ENCODE measurements at regions not wholly inside any gene's neighbourhood (a gene's known extent, or its start where the extent isn't known, plus 50 kb on each side); places are given as distances from the start of the nearest gene placed in this dataset.

GRCh38 chr17:52673791-52674190 lies 515.3 kb upstream of the CA10 start:
- Histone ChIP-seq H3K9me3 (ENCODE audit: low read length) (no peaks in the 10 kb centered on the region), H3F3A (ENCODE audit: insufficient read depth, low read length) (no peaks in the 10 kb centered on the region), H2AFZ (ENCODE audit: low read length) (no peak overlapping the region), H3K27ac (ENCODE audit: low read depth, low read length, poor library complexity, severe bottlenecking) (no peak overlapping the region), H3K9me2 (ENCODE audit: low read depth, low read length) (no peaks in the 10 kb centered on the region), H3K9ac (ENCODE audit: low read length) (no peak overlapping the region), H3K4me2 (ENCODE audit: low read length) (no peak overlapping the region), H3K4me1 (ENCODE audit: insufficient read depth, low read length, severe bottlenecking) (no peaks in the 10 kb centered on the region), H3K36me3 (ENCODE audit: insufficient read depth, low read length) (no peaks in the 10 kb centered on the region), H3K4me3 (ENCODE audit: low read depth, low read length, poor library complexity, severe bottlenecking) (no peak overlapping the region), H4K20me1 (ENCODE audit: insufficient read depth, low read length) (no peaks in the 10 kb centered on the region), H3K79me2 (ENCODE audit: insufficient read depth, low read length) (no peaks in the 10 kb centered on the region), H3K27me3 (ENCODE audit: insufficient read depth, low read length) (no peaks in the 10 kb centered on the region)
- TF ChIP-seq EZH2 (IDR thresholded peaks at IDR 0.05; ENCODE audit: borderline replicate concordance, low read length) (no peak), CTCF (IDR thresholded peaks at IDR 0.05; ENCODE audit: low read length) (no peak)

- Histone ChIP-seq H3K9ac (ENCODE audit: low read length) (no peak overlapping the region), H3K4me3 (ENCODE audit: low read depth, low read length, poor library complexity, severe bottlenecking) (no peak overlapping the region), H3K4me1 (ENCODE audit: insufficient read depth, low read length, severe bottlenecking) (no peaks in the 10 kb centered on the region), H4K20me1 (ENCODE audit: insufficient read depth, low read length) (no peaks in the 10 kb centered on the region), H3K79me2 (ENCODE audit: insufficient read depth, low read length) (no peaks in the 10 kb centered on the region), H3K9me2 (ENCODE audit: low read depth, low read length) (no peaks in the 10 kb centered on the region), H3F3A (ENCODE audit: insufficient read depth, low read length) (no peaks in the 10 kb centered on the region), H3K27me3 (ENCODE audit: insufficient read depth, low read length) (no peaks in the 10 kb centered on the region), H3K36me3 (ENCODE audit: insufficient read depth, low read length) (no peaks in the 10 kb centered on the region), H3K27ac (ENCODE audit: low read depth, low read length, poor library complexity, severe bottlenecking) (no peak overlapping the region), H3K4me2 (ENCODE audit: low read length) (no peak overlapping the region), H3K9me3 (ENCODE audit: low read length) (no peaks in the 10 kb centered on the region), H2AFZ (ENCODE audit: low read length) (no peak overlapping the region)
- TF ChIP-seq EZH2 (IDR thresholded peaks at IDR 0.05; ENCODE audit: borderline replicate concordance, low read length): no peak
- TF ChIP-seq CTCF (IDR thresholded peaks at IDR 0.05; ENCODE audit: low read length): no peak
Measured at GRCh38 chr17:52666264-52666663, 507.8 kb upstream of the CA10 start.

- Histone ChIP-seq H4K20me1 (ENCODE audit: insufficient read depth, low read length) (no peaks in the 10 kb centered on the region), H3K79me2 (ENCODE audit: insufficient read depth, low read length) (no peaks in the 10 kb centered on the region), H3K36me3 (ENCODE audit: insufficient read depth, low read length) (no peaks in the 10 kb centered on the region), H3K4me1 (ENCODE audit: insufficient read depth, low read length, severe bottlenecking) (no peaks in the 10 kb centered on the region), H3K9me2 (ENCODE audit: low read depth, low read length) (no peaks in the 10 kb centered on the region), H3K9ac (ENCODE audit: low read length) (no peak overlapping the region), H3K27me3 (ENCODE audit: insufficient read depth, low read length) (no peaks in the 10 kb centered on the region), H3K27ac (ENCODE audit: low read depth, low read length, poor library complexity, severe bottlenecking) (no peak overlapping the region), H3K4me3 (ENCODE audit: low read depth, low read length, poor library complexity, severe bottlenecking) (no peak overlapping the region), H2AFZ (ENCODE audit: low read length) (no peak overlapping the region), H3F3A (ENCODE audit: insufficient read depth, low read length) (no peaks in the 10 kb centered on the region), H3K4me2 (ENCODE audit: low read length) (no peak overlapping the region), H3K9me3 (ENCODE audit: low read length) (no peaks in the 10 kb centered on the region)
- TF ChIP-seq CTCF (IDR thresholded peaks at IDR 0.05; ENCODE audit: low read length): no peak
- no peak for TF ChIP-seq EZH2 (IDR thresholded peaks at IDR 0.05; ENCODE audit: borderline replicate concordance, low read length)
Measured at GRCh38 chr17:52660692-52661091, 502.2 kb upstream of the CA10 start.

Measured in OCI-LY1 (cell line).